Hepatocyte (in vitro differentiated cells): ENCODE measurements at regions not wholly inside any gene's neighbourhood (a gene's known extent, or its start where the extent isn't known, plus 50 kb on each side); places are given as distances from the start of the nearest gene placed in this dataset.
"Not testable (repeated sequence)": the region's sequence is repeated elsewhere in the genome, so short reads cannot be mapped to it uniquely, and the experiment has no call there.

ENCODE experiments used
- DNase-seq: peaks from one replicate; pipeline ENCODE4 v3.0.0-alpha.2; 2016; ENCODE audit warnings: low spot score
- H2AFZ ChIP-seq: fragments of 200-600 bp; sonication (generic); 2 replicates; pipeline ENCODE4 v1.6.0; 2016; ENCODE audit warnings: antibody characterized with exemption, mild to moderate bottlenecking
- H3K27ac ChIP-seq: fragments of 200-600 bp; sonication (generic); 2 replicates; pipeline ENCODE4 v1.5.1; 2016; ENCODE audit warnings: mild to moderate bottlenecking
- H3K27me3 ChIP-seq: fragments of 200-600 bp; sonication (generic); 2 replicates; pipeline ENCODE4 v1.6.1; 2016
- H3K36me3 ChIP-seq: fragments of 200-600 bp; sonication (generic); replicated peaks from 2 replicates; pipeline ENCODE4 v1.5.1; 2016; ENCODE audit warnings: low read depth; ENCODE audit not compliant: insufficient read depth
- H3K4me1 ChIP-seq: fragments of 200-600 bp; sonication (generic); 2 replicates; pipeline ENCODE4 v1.5.1; 2016; ENCODE audit warnings: mild to moderate bottlenecking, moderate library complexity; ENCODE audit not compliant: insufficient read depth
- H3K4me2 ChIP-seq: fragments of 200-600 bp; sonication (generic); 2 replicates; pipeline ENCODE4 v1.6.0; 2016
- H3K4me3 ChIP-seq: fragments of 200-600 bp; sonication (generic); 2 replicates; pipeline ENCODE4 v1.5.1; 2016; ENCODE audit warnings: mild to moderate bottlenecking
- H3K79me2 ChIP-seq: fragments of 200-600 bp; sonication (generic); 2 replicates; pipeline ENCODE4 v1.6.0; 2017; ENCODE audit warnings: mild to moderate bottlenecking
- H3K9me2 ChIP-seq: fragments of 200-600 bp; sonication (generic); replicated peaks from 2 replicates; pipeline ENCODE4 v1.6.0; 2017; ENCODE audit warnings: mild to moderate bottlenecking; ENCODE audit not compliant: insufficient read depth
- H3K9me3 ChIP-seq: fragments of 200-600 bp; sonication (generic); 2 replicates; pipeline ENCODE4 v1.5.1; 2016; ENCODE audit warnings: low read depth, mild to moderate bottlenecking
- H4K20me1 ChIP-seq: fragments of 200-600 bp; sonication (generic); 2 replicates; pipeline ENCODE4 v1.6.0; 2016; ENCODE audit warnings: mild to moderate bottlenecking; ENCODE audit not compliant: insufficient read depth, poor library complexity, severe bottlenecking
- EZH2 ChIP-seq: fragments of 200-600 bp; sonication (generic); IDR thresholded peaks from 2 replicates; pipeline ENCODE4 v1.6.1; 2016; ENCODE audit warnings: antibody characterized with exemption, mild to moderate bottlenecking, borderline replicate concordance
- EZH2phosphoT487 ChIP-seq: fragments of 200-600 bp; sonication (generic); IDR thresholded peaks from one replicate; pipeline ENCODE4 v1.6.1; 2018; ENCODE audit warnings: antibody characterized with exemption, mild to moderate bottlenecking, low read depth, moderate library complexity; ENCODE audit not compliant: unreplicated experiment, severe bottlenecking
- WGBS: methylation state at CpG from one replicate; pipeline ENCODE4 v1.1.6; 2016; ENCODE audit warnings: low lambda C conversion rate; ENCODE audit errors: missing lambda C conversion rate; 5-methylcytosine and 5-hydroxymethylcytosine counted together
- TF ChIP-seq, protein P1 (sequence below): fragments of 200-600 bp; sonication (generic); IDR thresholded peaks from 2 replicates; pipeline ENCODE4 v1.5.1; 2016; ENCODE audit warnings: antibody characterized with exemption, mild to moderate bottlenecking; ENCODE audit not compliant: poor library complexity

DNA sequence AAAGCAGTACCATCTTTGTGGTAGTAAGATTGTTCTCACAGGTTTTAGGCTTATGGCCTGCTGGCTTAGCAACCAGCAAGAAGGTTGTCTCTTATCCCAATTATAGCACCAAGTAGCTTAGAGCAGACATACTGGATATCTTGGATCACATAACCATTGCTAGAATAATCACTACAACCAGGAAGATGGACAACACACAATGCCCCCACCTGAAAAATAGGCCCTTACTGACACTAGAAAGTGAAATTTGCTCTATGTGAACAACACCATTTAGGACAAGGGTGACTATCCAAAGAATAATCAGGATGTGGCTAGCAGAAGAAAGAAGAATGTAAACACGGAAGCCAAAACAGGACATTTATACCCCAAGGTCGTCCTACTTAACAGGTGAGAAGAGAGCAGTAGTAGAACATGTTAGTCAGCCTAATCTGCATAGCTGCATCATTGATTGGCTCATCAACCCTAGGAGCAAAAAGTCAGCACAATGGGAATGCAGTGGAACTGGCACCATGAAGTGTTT is 172.7 kb upstream of the MARCKS start:
- Histone ChIP-seq H3K4me2 (no peak overlapping the region), H3K27ac (no peak overlapping the region), H3K79me2 (no peaks in the 10 kb centered on the region), H3K9me2 (no peaks in the 10 kb centered on the region), H3K4me3 (no peak overlapping the region), H3K36me3 (no peaks in the 10 kb centered on the region), H3K4me1 (no peaks in the 10 kb centered on the region), H3K27me3 (no peaks in the 10 kb centered on the region), H3K9me3 (no peaks in the 10 kb centered on the region), H4K20me1 (no peaks in the 10 kb centered on the region), H2AFZ (no peak overlapping the region)
- DNase-seq: no peak
- TF ChIP-seq EZH2 (no peak), EZH2phosphoT487 (no peak)
- TF ChIP-seq, protein P1, sequence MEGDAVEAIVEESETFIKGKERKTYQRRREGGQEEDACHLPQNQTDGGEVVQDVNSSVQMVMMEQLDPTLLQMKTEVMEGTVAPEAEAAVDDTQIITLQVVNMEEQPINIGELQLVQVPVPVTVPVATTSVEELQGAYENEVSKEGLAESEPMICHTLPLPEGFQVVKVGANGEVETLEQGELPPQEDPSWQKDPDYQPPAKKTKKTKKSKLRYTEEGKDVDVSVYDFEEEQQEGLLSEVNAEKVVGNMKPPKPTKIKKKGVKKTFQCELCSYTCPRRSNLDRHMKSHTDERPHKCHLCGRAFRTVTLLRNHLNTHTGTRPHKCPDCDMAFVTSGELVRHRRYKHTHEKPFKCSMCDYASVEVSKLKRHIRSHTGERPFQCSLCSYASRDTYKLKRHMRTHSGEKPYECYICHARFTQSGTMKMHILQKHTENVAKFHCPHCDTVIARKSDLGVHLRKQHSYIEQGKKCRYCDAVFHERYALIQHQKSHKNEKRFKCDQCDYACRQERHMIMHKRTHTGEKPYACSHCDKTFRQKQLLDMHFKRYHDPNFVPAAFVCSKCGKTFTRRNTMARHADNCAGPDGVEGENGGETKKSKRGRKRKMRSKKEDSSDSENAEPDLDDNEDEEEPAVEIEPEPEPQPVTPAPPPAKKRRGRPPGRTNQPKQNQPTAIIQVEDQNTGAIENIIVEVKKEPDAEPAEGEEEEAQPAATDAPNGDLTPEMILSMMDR: no peak
- WGBS: 66% methylated on average over 2 of the region's 2 CpGs

DNA sequence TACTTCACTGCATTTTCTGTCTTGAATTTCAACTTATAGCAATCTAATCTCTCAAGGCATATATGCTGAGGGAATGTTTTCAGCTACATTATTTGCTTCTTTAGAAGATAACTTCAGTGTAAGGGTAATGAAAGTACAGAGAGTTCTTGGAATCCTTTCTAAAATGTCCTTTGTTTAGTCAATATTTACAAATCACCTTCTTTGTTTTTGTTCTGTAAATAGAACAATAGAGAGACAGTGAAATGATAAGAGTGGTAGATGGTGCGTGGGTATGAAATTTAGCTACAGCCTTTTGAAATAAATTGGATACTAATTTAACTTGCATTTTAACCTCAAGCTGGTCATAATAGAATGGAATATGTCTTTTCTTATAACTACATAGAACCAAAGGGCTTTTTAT is 171.1 kb upstream of the MARCKS start:
- Histone ChIP-seq H3K4me1 (no peaks in the 10 kb centered on the region), H3K9me2 (no peaks in the 10 kb centered on the region), H3K27ac (no peak overlapping the region), H3K79me2 (no peaks in the 10 kb centered on the region), H3K27me3 (no peaks in the 10 kb centered on the region), H3K36me3 (no peaks in the 10 kb centered on the region), H3K4me3 (no peak overlapping the region), H2AFZ (no peak overlapping the region), H4K20me1 (no peaks in the 10 kb centered on the region), H3K9me3 (no peaks in the 10 kb centered on the region), H3K4me2 (no peak overlapping the region)
- TF ChIP-seq, protein P1: no peak
- TF ChIP-seq EZH2phosphoT487 (no peak), EZH2 (no peak)
- DNase-seq: no peak
- WGBS: 66% methylated on average over 1 of the region's 1 CpG

DNA sequence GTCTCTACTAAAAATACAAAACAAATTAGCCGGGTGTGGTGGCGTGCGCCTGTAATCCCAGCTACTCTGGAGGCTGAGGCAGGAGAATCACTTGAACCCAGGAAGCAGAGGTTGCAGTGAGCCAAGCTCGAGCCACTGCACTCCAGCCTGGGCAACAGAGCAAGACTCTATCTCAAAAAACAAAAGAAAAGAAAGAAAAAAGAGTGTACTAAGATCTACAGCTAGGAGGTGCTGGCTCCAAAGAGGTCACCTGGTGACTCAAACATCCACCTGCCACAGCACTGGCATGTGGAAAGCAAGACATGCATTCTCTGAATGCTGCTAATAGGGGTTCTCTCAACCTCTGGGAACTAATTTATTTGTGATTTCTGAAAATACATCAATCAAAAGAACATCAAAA is 167.5 kb upstream of the MARCKS start:
- H3K36me3 ChIP-seq, H4K20me1 ChIP-seq, H3K27ac ChIP-seq, H3K9me3 ChIP-seq, H2AFZ ChIP-seq, H3K4me1 ChIP-seq, DNase-seq, H3K79me2 ChIP-seq, H3K4me3 ChIP-seq, H3K4me2 ChIP-seq, H3K9me2 ChIP-seq, H3K27me3 ChIP-seq: not testable (repeated sequence)
- 94% methylated on average over 4 of the region's 4 CpGs for WGBS

DNA sequence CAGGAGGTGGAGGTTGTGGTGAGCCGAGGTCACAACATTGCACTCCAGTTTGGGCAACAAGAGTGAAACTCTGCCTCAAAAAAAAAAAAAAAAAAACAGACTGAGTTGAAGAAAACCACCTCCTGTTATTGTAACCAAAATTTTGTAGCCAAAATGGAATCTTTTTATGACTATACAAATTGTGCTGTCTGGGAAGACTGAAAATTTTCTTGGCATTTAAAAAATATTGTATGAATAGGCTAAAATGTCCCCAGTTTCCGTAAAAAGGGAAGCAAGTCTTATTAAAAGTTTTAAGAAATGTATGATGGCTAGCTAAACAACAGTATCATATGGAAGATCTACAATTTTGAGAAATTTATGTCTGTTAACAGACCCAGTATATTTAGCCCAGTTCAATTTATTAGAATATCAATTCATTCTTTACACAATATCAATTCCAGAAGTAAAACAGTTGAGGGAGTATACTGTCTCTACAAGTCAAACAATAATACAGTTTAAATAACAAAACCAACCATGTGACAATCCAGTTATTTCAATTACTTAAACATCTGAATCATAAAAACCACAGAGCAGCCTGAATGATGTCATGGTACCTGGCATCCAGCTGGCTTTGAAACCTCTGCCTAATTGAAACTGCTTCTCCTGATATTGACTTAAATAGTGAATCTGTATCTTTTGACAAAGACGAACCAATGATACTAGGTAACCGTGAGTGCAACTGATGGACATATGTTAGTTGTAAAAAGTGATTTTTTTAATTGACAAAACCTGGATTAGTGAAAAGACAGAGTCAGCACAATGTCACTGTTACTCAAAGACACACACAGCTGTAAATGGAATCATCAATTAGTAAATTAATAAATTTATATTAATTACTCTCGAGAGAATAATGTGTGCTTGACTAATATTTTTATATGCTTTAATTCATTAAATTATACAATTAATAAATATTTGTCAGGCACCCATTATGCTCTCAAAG is 166.6 kb upstream of the MARCKS start:
- H4K20me1 ChIP-seq: no peaks in the 10 kb centered on the region
- no peaks in the 10 kb centered on the region for H3K36me3 ChIP-seq
- TF ChIP-seq EZH2phosphoT487 (no peak), EZH2 (no peak)
- TF ChIP-seq, protein P1: no peak
- H3K4me2 ChIP-seq: no peak overlapping the region
- H3K27me3 ChIP-seq: no peaks in the 10 kb centered on the region
- 81% methylated on average over 5 of the region's 5 CpGs for WGBS
- no peak overlapping the region for H3K27ac ChIP-seq
- H3K4me3 ChIP-seq: no peak overlapping the region
- H3K9me3 ChIP-seq: no peaks in the 10 kb centered on the region
- H3K79me2 ChIP-seq: no peaks in the 10 kb centered on the region
- DNase-seq: no peak
- H3K9me2 ChIP-seq: no peaks in the 10 kb centered on the region
- no peak overlapping the region for H2AFZ ChIP-seq
- peaks cover 4% of the 10 kb centered on the region for H3K4me1 ChIP-seq
